HG03521 (cell line): ENCODE measurements at regions not wholly inside any gene's neighbourhood (a gene's known extent, or its start where the extent isn't known, plus 50 kb on each side); places are given as distances from the start of the nearest gene placed in this dataset.

Experiments
- ATAC-seq: cut with Tn5 transposase; IDR thresholded peaks from one replicate; pipeline ENCODE4 v1.9.1; 2021; ENCODE audit warnings: mild to moderate bottlenecking, moderate library complexity; ENCODE audit not compliant: unreplicated experiment

DNA sequence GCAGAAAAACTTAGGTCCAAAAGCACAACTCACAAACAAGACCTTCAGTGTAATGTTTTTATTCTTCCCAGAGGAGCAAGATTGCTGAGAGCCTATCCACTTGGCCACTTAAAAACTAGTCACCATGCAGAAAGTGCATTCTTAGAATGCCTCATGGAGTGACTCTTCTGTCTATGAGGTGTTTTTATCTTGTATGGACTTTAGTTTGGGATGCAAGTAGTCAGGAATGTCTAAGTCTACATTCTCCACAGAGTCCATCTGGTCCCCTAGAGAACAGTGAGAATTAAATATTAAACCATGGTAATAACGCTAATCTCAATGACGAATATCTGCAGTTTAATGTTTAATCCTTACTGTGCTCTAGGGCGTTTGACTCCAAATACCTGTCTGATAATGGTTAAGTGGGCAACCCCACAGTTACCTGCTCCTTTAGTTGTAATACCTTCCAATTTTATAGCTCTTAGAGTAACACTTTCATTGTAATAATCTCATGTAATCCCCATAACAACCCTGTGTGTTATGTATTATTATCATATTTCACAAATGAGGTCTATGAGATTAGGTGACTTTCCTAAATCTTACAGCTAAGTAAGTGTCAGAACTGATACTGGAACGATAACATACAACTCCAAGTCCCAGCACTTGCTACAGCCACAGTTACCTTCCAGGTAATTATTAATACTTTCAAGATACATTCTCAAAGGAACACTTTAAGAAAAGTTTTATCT is 235.6 kb upstream of the JADE1 start:
- ATAC-seq, result no peak

DNA sequence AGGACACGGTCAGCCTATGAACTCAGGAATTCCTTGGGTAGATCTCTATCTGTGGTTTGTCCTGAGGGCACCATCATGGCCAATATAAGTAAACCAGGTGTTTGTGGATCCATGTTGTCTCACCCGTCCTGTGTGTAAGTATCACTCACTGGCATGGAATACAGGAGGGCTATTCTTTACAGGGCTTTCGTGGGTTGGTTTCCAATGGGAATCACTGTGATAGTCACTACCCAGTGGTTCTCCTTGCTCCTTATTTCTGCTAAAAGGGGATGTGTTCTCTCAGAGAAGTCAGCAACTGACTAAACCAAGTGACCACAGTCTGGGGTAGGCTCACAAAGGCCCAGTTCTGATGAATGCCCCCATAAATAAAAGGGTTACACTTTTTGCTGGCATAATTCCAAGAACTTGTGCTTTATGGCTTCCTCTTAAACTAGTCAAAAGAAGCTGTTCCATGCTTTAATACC is 236.7 kb upstream of the JADE1 start:
- ATAC-seq, result no peak

DNA sequence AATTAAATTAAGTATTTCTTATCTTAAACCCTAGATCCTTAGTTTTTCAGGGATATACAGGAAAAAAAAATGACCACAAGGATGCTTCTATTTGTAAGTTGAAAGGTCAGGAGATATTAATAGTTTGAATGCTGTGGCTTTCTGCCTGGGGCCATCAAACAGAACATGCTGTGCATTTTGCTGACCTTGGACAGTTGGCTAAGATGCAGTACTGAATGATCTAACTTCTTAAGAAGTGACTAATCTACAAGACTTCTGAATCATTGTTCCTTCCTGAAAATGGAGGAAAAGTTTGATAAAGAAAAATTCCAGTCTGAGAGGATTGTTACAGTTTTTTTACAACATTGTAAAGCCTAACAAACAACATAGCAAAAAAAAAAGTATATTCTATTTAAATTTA is 237.8 kb upstream of the JADE1 start:
- ATAC-seq, result no peak

- ATAC-seq, result no peak
Observed at GRCh38 chr4:128570387-128570975, 239.0 kb upstream of the JADE1 start.

DNA sequence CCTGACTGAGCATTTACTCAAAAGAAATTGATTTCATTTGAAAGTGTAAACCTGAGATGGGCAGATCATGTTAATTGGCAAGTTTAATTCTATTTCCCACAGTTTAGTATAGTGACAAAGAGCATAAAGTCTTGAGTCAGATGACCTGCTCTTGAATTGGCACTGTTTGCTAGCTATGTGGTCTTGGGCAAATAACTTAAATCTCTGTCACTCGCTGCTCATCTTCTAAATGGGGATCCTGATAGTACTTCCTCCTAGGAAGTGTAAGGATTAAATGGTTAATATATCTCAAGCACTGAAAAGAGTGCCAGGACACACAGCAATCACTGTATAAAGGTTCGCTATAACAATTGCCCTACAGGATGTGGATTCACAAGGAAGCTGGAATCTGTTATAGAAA is 242.8 kb upstream of the JADE1 start:
- ATAC-seq, result no peak

GRCh38 chr4:128565565-128566186 is 243.8 kb upstream of the JADE1 start:
- no peak for ATAC-seq

GRCh38 chr4:128565054-128565453 is 244.4 kb upstream of the JADE1 start:
- no peak for ATAC-seq

DNA sequence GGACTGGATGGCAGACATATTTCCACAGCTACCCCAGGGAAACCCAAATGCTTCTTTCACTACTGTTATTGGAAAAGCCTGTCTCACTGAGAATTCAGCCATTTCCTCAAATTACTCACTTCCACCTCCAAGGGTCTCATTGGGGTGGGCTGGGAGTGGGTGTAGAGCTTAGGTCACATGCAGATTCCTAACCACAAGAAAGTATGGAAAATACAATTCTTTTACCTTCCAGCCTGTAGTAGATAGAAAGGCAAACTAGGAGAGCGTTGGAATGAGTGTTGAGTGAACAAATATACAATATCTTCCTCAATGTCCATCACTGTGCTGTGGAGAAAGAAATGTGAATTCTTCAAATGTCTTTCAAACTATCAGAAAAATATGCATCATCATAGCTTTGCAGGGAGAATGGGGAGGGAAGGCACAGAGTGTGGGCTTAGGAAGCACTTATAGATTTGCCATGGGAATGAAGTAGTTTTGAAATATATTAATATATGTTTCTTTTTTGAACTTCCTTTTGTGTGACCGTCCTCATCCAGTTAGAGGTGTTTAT is 245.3 kb upstream of the JADE1 start:
- ATAC-seq, result no peak

DNA sequence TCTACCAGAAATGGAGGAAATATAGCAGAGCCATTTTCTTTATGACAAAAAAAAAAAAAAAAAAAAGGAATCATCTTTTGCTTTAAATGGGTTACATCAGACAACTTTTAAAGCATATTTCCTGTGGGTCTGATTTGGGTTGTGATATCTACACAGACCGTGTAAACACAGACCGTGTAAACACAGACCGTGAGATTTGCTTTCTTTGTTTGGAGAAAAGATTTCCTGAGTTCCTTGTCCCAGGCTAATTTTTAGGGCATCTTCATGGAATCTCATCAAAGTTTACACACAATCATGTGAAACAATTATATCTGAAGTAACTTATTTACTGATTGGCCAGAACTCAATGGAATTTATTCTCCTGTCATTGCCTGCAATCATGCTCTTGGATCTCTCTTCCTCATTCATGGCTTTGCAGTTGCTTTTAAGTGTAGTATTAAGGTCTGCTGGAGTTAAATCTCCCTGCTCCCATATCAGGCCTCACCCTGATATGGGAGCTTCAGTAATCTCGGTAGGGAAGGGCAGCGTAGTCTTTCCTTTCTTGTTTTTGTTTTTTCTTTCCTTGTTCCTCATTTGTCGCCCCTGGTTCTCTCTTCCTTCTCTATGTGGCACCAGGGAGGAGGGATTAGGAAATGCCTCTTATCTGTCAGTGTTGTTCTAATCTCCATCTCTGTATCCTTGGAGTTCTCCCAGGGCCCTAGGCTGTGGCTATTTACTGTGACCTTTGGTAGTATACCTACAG is 248.6 kb upstream of the JADE1 start:
- ATAC-seq, result no peak

GRCh38 chr4:128558896-128559679 is 250.4 kb upstream of the JADE1 start:
- ATAC-seq, result no peak

DNA sequence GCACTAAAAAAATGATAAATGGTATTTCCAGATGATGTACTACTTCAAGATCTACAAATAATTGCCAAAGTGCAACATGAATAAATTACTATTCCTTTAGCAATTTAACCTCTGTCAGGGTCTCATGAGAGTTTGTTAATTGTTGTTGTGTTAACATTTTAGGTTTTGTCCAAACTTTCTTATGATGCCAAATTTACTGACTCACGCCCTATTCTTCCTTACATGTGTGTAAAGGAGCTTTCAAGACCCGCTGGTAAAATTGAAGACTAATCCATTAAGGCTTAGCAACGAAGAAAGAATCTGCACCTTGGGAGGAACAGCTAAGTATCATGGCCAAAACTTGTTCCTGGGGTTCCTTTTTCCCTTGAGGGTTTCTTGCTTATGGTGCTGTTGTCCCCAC is 252.7 kb upstream of the JADE1 start:
- no peak for ATAC-seq

- no peak for ATAC-seq
Observed at GRCh38 chr4:128553686-128554515, 255.6 kb upstream of the JADE1 start.

DNA sequence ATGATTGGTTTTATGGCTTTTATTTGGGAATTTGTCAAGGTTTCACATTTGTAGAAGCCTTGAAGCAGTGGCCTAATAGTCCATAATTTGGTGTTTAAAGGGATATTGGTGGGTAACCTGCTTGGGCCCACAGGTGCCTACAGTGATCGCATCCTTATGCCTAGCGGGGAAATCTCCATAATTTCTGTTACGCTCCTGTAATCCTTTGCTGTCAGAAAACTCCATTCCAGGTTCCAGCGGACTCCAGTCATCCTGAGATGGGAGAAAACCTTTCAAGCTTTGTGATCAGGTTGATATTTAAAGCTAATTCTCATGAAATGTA is 257.0 kb upstream of the JADE1 start:
- no peak for ATAC-seq

- ATAC-seq, result no peak
Observed at GRCh38 chr4:128551280-128551679, 258.2 kb upstream of the JADE1 start.

GRCh38 chr4:128550060-128550459 is 259.4 kb upstream of the JADE1 start:
- no peak for ATAC-seq

DNA sequence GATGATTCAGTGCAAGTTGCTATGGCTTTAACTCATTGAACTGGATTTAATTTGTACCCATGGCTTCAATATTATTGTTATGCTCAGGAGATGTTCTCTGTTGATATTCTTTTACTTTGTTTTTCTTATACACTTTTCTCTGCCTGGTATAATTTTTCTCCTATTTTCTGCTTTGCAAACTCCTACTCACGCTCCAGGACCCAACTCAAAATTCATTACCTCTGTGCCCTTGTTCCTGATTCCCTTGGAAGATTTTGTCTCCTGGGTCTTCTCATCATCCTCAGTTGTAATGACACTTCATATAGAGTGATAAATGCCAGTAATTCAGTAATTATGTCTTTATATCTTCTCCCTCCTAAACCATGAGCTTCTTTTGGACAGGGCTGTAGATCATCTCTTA is 259.9 kb upstream of the JADE1 start:
- no peak for ATAC-seq

DNA sequence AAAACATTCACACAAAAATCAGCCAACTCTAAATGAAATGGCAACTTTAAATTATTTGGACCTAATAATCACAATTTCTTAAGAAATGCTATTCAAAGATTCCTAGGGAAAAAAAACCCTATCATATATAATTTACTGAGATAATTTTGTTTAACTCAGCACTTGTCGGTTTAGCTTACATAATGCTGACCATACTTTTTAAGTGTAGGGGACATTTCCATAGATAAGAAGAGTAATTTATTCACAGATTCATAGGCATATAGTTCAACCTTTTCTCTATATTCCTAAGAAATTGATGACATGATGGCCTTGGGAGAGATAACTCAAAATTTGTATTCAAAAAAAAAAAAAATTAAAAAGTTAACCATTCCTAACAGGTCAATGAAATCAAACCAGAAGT is 260.8 kb upstream of the PGRMC2 start:
- no peak for ATAC-seq

DNA sequence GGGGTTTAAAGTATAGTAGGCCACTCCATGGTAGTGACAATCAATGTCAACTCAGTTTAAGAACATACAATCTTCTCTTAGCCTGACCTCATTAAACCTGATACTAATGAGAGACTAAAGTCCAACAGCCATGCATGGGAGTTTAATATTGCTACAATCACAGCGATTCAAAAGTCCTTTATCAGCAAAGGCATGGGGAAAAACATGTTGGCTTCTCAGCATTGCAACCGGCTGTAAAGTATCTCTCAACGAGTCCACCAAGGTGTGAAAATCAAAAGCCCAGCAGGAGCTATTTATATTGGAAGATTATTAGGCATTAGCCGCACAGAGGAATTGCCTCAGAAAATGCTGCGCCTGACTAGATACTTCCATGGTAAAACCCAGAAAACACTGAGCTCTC is 256.7 kb upstream of the PGRMC2 start:
- no peak for ATAC-seq

GRCh38 chr4:128543696-128544095 is 256.1 kb upstream of the PGRMC2 start:
- ATAC-seq, result no peak

DNA sequence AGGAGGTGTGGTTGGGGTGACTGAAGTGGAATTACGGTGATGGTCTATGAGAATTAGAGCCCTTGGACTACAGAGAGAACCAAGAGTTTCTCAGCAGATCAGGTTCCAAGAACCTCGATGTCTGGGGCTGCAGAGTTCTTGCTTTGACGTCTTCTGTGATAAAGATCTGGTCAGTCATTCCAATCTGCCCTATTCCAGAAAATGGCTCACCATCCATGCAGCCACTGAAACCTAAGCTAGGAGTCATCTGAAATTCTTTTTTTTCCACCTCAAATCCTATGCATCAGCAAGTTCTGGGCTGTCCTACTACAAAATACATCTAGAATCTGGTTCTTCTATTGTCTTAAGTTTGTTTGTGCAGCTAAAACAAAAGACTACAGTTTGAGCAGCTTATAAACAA is 254.4 kb upstream of the PGRMC2 start:
- ATAC-seq, result no peak
